Jurkat, Clone E6-1 (cell line): ENCODE measurements at regions not wholly inside any gene's neighbourhood (a gene's known extent, or its start where the extent isn't known, plus 50 kb on each side); places are given as distances from the start of the nearest gene placed in this dataset.
"Not testable (repeated sequence)": the region's sequence is repeated elsewhere in the genome, so short reads cannot be mapped to it uniquely, and the experiment has no call there.

Experiments used
- DNase-seq: peaks from one replicate; pipeline ENCODE4 v3.0.0-alpha.2; 2011; ENCODE audit warnings: low read depth, low spot score
- H3K4me3 ChIP-seq: 2 replicates; pipeline ENCODE4 v1.5.1; 2011; ENCODE audit warnings: mild to moderate bottlenecking, low read length, control low read depth, moderate library complexity

- no peak for DNase-seq
- no peak overlapping the region for H3K4me3 ChIP-seq
Measured at GRCh38 chr1:30102605-30103004, 620.8 kb downstream of the MATN1 start.

- H3K4me3 ChIP-seq, result no peak overlapping the region
- DNase-seq, result no peak
Measured at GRCh38 chr1:30101487-30102227, 621.7 kb downstream of the MATN1 start.

- H3K4me3 ChIP-seq, result no peak overlapping the region
- no peak for DNase-seq
Measured at GRCh38 chr1:30101016-30101415, 622.4 kb downstream of the MATN1 start.

GRCh38 chr1:30100524-30100862 lies 622.9 kb downstream of the MATN1 start:
- no peak for DNase-seq
- H3K4me3 ChIP-seq, result no peak overlapping the region

- H3K4me3 ChIP-seq, result no peak overlapping the region
- no peak for DNase-seq
Measured at GRCh38 chr1:30099587-30100523, 623.5 kb downstream of the MATN1 start.

- not testable (repeated sequence) for DNase-seq, H3K4me3 ChIP-seq
Measured at GRCh38 chr1:30097851-30098250, 625.5 kb downstream of the MATN1 start.

- no peak for DNase-seq
- H3K4me3 ChIP-seq, result no peak overlapping the region
Measured at GRCh38 chr1:30095451-30096025, 627.8 kb downstream of the MATN1 start.

GRCh38 chr1:30095051-30095450 lies 628.3 kb downstream of the MATN1 start:
- no peak overlapping the region for H3K4me3 ChIP-seq
- DNase-seq, result no peak

- H3K4me3 ChIP-seq, result no peak overlapping the region
- DNase-seq, result no peak
Measured at GRCh38 chr1:30092051-30092858, 631.1 kb downstream of the MATN1 start.

GRCh38 chr1:30090162-30090820 lies 633.1 kb downstream of the MATN1 start:
- DNase-seq, result no peak
- no peak overlapping the region for H3K4me3 ChIP-seq

GRCh38 chr1:30089024-30089430 lies 634.4 kb downstream of the MATN1 start:
- no peak overlapping the region for H3K4me3 ChIP-seq
- DNase-seq, result no peak

GRCh38 chr1:30088594-30088993 lies 634.8 kb downstream of the MATN1 start:
- DNase-seq, result no peak

GRCh38 chr1:30087465-30087864 lies 635.9 kb downstream of the MATN1 start:
- no peak for DNase-seq
- H3K4me3 ChIP-seq, result no peak overlapping the region

More at GRCh38 chr1:30088594-30088993, 634.8 kb downstream of the MATN1 start:
- no peak overlapping the region for H3K4me3 ChIP-seq

- peak; percentile 19 for DNase-seq
Measured at GRCh38 chr1:30085811-30086770, 637.3 kb downstream of the MATN1 start.

GRCh38 chr1:30084909-30085571 lies 638.3 kb downstream of the MATN1 start:
- no peak overlapping the region for H3K4me3 ChIP-seq
- no peak for DNase-seq

More at GRCh38 chr1:30085811-30086770, 637.3 kb downstream of the MATN1 start:
- no peak overlapping the region for H3K4me3 ChIP-seq

- DNase-seq, result no peak
- H3K4me3 ChIP-seq, result no peak overlapping the region
Measured at GRCh38 chr1:30083800-30084464, 639.5 kb downstream of the MATN1 start.
